ENCODE measurements at regions not wholly inside any gene's neighbourhood (a gene's known extent, or its start where the extent isn't known, plus 50 kb on each side); places are given as distances from the start of the nearest gene placed in this dataset.
A peak's percentile ranks its signal among the peaks of the same experiment; 100 is the strongest.
"Not testable (repeated sequence)": the region's sequence is repeated elsewhere in the genome, so short reads cannot be mapped to it uniquely, and the experiment has no call there.

DNA sequence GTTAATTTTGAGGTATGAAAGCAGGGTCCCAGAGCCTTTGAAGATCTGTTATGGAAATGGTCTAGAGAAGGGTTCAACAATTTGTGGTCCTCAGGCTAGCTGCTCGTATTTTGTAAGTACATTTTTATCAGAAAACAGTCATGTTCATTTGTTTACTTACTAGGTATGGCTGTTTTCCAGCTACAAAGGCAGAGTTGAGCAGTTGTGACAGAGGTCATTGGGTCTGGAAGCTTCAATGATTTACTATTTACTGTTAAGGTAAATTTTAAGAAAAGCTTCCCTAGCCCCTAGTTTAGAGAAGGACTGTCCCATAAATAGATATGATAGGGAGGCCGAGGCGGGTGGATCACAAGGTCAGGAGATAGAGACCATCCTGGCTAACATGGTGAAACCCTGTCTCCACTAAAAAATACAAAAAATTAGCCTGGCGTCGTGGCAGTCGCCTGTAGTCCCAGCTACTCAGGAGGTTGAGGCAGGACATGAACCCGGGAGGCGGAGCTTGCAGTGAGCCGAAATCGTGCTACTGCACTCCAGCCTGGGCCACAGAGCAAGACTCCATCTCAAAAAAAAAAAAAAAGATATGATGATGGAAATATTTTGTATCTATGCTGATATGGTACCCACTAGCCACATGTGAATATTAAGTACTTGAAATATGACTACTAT lies 538.4 kb upstream of the CITED2 start:
- no peak for DNase-seq

DNA sequence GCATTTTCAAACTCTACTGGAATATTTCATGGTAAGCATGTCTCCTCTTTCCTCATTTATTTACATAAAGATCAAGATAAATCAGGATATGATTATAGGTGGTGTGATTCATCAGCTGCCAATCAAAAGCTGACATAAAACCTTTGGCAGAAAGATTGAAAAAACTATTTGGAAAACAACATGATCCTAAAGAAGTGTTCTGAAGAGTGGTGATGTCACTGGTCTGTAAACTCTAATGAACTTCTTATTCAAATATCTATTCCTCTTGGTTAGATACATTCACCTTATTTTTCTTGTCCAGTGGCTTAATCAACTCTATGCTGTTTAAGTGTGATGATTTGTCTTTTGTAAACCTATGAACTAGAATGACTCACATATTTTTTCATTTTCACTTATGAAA lies 535.5 kb upstream of the CITED2 start:
- DNase-seq: no peak

GRCh38 chr6:139905404-139906052 lies 531.1 kb upstream of the CITED2 start:
- DNase-seq: no peak

DNA sequence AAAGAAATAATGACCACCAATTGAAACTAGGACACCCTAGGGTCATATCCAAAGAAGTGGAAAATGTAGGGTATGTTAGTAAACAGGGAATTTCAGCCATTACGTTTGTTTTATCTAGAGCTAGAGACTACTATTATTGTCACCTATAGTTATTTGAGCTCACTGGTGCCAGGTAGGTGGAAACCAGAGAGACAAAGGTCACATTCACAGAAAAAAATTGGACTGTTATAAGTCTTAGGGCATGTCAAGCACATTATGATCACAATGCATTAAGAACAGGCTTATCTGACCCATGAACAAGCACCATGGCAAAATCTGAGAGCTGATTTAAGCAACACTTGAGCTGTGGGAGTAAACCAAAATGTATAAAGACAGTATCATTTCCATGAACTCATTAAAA lies 530.1 kb upstream of the CITED2 start:
- no peak for DNase-seq

GRCh38 chr6:139904158-139904533 lies 529.7 kb upstream of the CITED2 start:
- DNase-seq: no peak

DNA sequence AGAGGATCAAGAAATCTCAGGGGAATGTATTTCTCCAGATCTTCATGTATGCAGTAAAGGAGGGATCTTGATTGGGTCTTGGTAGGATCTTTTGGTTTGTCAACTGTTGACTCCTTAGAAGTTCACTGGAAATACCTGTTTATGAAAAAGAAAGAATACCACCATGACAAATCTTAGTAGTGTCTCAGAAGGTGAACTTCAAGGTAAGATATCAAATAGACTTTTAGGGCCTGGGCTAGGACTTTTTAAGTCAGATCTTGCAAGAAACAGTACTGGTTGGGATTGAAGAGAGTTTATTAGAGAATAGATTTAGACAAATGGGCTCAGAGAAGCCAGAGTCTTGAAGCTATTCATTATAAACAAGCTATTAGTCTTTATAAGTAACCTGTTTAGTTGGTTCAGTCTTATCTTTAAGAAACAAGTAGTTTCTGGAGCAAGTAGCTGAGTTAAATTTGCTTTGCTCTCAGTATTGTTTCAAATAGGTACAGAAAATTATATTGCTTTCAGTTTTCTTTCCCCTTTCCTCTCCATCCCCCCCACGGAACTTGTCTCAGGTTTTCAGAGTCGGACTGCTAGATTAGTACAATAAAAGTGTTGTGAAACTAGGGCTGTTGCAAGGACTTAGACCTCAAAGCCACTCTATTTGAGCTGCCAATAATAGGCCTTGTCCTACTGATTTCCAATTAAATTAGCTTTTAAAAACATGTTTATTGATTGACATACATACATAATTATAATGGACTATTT lies 529.1 kb upstream of the CITED2 start:
- no peak for DNase-seq

- no peak for DNase-seq
These were observed 520.9 kb upstream of the CITED2 start for GRCh38 chr6:139895205-139895793.

- no peak for DNase-seq
These were observed 519.8 kb upstream of the CITED2 start for GRCh38 chr6:139894271-139894670.

- DNase-seq: no peak
These were observed 517.0 kb upstream of the CITED2 start for GRCh38 chr6:139891471-139891870.

DNA sequence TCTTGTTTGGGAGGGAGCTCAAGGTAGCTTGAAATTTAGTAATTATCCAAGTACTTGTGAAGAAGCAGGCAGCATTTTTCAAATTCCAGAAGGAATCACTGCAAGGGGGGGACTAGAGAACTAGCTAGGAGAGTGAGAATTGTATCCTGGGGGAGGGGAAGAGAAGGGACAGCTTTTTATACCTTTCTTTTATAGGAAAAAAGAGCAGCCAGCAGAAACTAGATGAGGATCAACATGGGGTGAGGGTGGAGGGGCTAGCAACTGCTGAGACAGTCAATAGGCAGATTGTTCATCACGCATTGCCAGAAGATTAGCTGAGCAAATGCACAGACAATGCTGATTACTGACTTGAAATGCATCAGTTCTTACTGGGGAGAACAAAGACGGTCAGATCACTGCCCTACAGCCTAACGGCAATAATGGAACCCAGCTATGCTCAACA lies 514.3 kb upstream of the CITED2 start:
- DNase-seq: peak; percentile 32

DNA sequence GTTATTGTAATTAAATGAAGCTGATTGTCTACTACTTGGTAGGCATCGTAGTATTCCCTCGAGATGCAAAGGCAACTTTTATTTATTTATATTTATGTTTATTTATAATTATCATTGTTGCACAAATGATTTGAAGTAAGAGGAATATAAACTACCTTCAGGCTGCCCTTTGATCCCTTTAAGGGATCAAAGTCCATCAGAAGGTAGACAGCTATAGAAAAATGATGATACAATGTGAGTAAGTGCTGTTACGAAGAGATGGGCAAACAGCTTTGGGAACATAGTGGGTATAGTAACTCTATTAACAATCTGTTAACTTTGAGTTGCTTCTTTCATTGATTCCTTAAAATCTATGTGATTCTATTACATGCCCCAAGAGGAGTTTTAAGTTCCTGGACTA lies 512.8 kb upstream of the CITED2 start:
- no peak for DNase-seq

DNA sequence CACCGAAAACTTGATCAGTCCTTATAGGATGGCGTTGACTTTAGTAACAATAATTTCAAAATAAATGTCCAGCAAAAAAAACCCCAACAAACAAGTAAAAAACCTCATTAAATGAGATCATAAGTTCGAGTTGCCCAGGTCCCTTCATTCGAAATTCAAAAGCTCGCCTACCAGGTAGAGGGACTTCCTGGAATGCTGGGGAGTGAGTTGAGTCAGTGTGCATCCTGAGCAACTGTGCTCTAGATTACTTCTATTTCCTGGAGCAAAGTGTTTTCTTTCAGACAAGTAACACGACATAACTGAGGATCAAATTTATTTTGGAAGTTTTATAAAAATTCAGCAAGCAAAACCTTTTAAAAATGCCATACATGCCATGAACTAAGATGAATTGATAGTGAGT lies 511.9 kb upstream of the CITED2 start:
- DNase-seq: no peak

GRCh38 chr6:139885909-139886308 lies 511.5 kb upstream of the CITED2 start:
- DNase-seq: no peak

DNA sequence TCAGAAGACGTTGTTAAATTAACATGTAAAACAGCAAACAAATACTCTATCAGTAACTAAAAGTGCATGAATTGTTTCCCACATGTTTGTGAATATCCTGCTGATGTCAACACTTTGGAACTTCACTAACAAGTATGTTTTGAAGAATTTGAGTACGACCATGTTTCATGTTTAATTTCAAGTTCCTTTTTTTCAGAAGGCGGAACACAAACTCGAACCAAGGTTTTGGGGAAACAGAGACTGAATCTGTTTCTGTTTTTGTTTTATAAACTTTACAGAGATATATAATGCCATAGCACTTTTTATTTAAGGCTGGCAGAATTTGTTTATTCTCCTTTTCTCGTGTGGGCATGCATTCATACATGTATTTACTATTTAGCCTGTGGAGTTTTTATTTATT lies 509.3 kb upstream of the CITED2 start:
- DNase-seq: no peak

GRCh38 chr6:139882977-139883728 lies 508.7 kb upstream of the CITED2 start:
- peak; percentile 5 for DNase-seq

DNA sequence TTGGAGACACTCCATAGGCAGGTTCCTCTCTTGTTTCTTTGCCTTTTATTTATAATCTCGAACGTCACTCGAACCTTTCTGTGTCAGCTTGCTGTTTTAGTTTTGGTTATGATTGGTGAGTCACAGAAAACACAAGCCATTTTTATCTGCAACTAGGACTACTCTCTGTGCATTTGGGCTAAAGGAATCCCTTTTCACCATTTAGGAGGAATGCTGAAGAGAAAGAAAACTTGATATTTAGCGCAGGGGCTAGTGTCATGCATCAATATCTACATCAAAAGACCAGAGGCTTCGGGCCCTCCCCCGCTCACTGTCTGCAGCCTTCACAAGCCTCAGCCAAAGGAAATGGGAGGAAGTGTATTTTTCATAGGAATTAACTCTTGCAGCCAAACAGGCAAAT lies 507.8 kb upstream of the CITED2 start:
- DNase-seq: no peak

DNA sequence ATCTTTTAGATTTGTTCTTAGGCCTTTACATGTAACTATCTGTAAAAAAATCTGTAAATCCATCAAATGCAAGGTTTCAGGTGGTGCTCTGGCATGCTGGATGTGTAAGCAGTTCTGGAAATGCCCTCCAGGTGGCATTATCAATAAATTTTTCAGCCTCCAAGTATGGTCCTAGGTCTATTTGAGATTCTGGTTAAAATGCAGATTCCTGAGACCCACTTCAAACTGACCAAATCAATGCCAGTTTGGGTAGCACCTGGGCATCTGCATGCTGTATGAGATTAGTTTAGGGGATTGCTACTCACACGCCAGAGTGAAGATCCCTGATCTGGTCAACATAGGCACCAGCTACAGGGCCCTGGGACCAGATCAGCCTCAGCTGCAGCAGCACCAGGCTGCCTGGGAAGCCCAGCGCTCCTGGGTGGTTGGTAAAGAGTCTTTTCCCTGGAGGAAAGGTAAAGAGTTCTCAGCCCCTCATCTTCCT lies 507.3 kb upstream of the CITED2 start:
- DNase-seq: peak; percentile 10

- no peak for DNase-seq
These were observed 506.8 kb upstream of the CITED2 start for GRCh38 chr6:139881236-139881635.

- no peak for DNase-seq
These were observed 505.4 kb upstream of the CITED2 start for GRCh38 chr6:139879823-139880356.

GRCh38 chr6:139879241-139879640 lies 504.8 kb upstream of the CITED2 start:
- DNase-seq: not testable (repeated sequence)

DNA sequence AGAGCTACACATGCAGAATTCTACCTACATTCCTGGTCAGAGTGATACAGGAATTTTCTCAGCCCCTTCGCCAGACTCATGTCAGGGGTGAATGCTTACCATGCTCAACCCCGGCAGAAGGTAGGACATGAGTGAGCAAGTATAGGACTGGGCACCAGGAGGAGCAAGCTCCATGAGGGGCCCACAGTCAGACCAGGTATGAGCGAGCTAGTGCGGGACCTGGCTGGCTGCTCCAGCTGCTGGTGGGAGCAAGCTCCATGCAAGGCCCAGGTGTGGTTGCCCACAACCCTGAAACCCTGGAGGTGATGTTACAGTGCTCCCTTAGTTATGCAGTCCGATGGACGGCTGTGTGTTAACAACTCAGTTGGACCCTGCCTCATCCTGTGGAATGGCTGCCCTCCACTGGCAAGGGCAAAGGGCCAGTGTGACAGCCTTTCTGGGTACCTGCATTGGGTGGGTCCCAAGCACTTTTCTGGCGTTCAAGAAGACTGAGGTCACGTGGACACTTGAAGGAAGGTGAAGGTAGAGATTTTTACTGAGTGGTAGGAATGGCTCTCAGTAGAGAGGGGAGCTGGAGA lies 503.5 kb upstream of the CITED2 start:
- DNase-seq: no peak

DNA sequence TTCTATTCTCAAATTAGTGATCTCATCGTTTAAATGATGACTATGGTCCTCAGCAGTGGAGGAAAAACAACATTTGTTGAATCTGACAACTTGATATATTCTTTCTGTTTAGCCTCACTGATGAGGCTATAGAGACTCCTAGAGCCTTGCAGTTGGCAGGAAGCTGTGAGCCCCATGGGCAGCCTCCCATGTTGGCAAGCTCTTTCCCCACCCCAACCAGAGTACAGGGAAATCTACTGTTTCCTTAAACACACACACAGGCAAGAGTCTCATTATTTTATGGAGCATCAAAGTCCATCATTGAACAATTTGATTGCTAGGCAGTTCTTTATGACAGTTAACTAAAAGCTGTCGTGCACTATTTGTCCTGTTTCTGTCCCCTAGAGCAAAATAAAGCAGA lies 498.2 kb upstream of the CITED2 start:
- DNase-seq: no peak
